ENCODE measurements at regions not wholly inside any gene's neighbourhood (a gene's known extent, or its start where the extent isn't known, plus 50 kb on each side); places are given as distances from the start of the nearest gene placed in this dataset.

DNA sequence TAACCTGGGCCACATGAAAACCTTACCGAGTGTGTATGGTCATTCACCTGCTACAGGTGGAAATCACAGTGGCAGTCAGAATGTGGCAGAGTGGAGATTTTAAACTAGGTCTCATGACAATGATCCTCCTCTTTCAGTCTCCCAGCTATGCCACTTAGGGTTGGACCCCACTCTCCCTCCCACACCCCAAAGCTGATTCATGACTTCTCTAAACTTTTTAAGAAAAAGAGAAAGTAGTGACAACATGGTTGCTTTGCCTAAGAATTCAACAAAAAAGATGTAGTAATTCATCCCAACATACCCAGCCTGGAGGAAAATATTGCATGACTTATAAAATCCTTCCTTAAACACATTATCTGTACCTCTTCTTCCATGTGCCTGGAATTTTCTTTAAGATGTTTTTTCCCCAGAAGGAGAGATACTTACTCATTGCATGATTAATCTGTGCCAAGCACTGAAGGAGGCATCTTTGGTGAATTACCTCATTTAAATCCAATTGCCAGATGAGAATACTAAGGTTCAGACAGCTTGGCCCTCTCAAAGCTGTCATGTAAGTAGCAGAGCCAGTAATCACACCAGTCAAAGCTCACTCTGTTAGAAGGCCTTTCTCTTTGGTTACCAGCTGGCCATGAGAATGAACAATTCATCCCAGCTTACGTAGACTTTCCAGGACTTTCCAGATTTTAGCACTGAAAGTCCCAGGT is 119.9 kb downstream of the COPRS start:
- no TSS peak for BruUV-seq (replicated peaks)
- Histone ChIP-seq H3K9me3 (replicated peaks; ENCODE audit: control insufficient read depth, insufficient read depth, low read length) (no peaks in the 10 kb centered on the region), H3K36me3 (ENCODE audit: control insufficient read depth in 2 of 2, extremely low read depth in 1 of 2, insufficient read depth in 2 of 2, low read length in 2 of 2) (no peaks in the 10 kb centered on the region), H3K4me3 (replicated peaks in 1 of 3; ENCODE audit: insufficient read depth in 1 of 3, low read depth in 1 of 3, low read length in 3 of 3) (no peak overlapping the region), H4K20me1 (replicated peaks; ENCODE audit: control insufficient read depth, extremely low read depth, insufficient read depth, low read length) (no peaks in the 10 kb centered on the region), H3K27ac (ENCODE audit: insufficient read depth, low read depth, low read length) (no peak overlapping the region), H3K9ac (replicated peaks; ENCODE audit: extremely low read depth, insufficient read depth, low read length) (no peak overlapping the region), H3K79me2 (ENCODE audit: control insufficient read depth, insufficient read depth, low read length) (no peaks in the 10 kb centered on the region), H3K27me3 (ENCODE audit: control insufficient read depth in 2 of 2, insufficient read depth in 2 of 2, low read length in 2 of 2) (peaks cover 4 to 5% of the 10 kb centered on the region in 2 experiments), H3K4me2 (ENCODE audit: insufficient read depth, low read length) (no peak overlapping the region), H2AFZ (ENCODE audit: low read depth, low read length) (no peak overlapping the region), H3K9me1 (replicated peaks; ENCODE audit: control insufficient read depth, extremely low read depth, insufficient read depth, low read length) (no peaks in the 10 kb centered on the region), H3K4me1 (ENCODE audit: control insufficient read depth, extremely low read depth, insufficient read depth, low read length) (no peaks in the 10 kb centered on the region)
- ChIA-PET POLR2A (no interaction called here), CTCF (interaction anchor here (0.8 kb wide), 1 partner anchor 8 kb away, joined by 3 read pairs; no protein-coding TSS in a partner anchor)
- intact Hi-C loops (cut with micrococcal nuclease): no loop called here
- TF ChIP-seq, protein P1, sequence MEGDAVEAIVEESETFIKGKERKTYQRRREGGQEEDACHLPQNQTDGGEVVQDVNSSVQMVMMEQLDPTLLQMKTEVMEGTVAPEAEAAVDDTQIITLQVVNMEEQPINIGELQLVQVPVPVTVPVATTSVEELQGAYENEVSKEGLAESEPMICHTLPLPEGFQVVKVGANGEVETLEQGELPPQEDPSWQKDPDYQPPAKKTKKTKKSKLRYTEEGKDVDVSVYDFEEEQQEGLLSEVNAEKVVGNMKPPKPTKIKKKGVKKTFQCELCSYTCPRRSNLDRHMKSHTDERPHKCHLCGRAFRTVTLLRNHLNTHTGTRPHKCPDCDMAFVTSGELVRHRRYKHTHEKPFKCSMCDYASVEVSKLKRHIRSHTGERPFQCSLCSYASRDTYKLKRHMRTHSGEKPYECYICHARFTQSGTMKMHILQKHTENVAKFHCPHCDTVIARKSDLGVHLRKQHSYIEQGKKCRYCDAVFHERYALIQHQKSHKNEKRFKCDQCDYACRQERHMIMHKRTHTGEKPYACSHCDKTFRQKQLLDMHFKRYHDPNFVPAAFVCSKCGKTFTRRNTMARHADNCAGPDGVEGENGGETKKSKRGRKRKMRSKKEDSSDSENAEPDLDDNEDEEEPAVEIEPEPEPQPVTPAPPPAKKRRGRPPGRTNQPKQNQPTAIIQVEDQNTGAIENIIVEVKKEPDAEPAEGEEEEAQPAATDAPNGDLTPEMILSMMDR (IDR thresholded peaks at IDR 0.05; ENCODE audit: extremely low read depth in 1 of 2, insufficient read depth in 1 of 2, low read depth in 1 of 2, low read length in 2 of 2): no peak
- TF ChIP-seq FOS (IDR thresholded peaks at IDR 0.05; ENCODE audit: borderline replicate concordance, insufficient read depth, low read length) (no peak), GATA2 (IDR thresholded peaks at IDR 0.05; ENCODE audit: insufficient read depth, insufficient read length, low read depth, low read length) (no peak), EZH2 (IDR thresholded peaks at IDR 0.05; ENCODE audit: borderline replicate concordance, low read depth, low read length, severe bottlenecking) (no peak), MYC (IDR thresholded peaks at IDR 0.05; ENCODE audit: low read depth, low read length) (no peak), POLR2A (IDR thresholded peaks at IDR 0.05; ENCODE audit: low read depth, low read length) (no peak), POLR2AphosphoS5 (IDR thresholded peaks at IDR 0.05; ENCODE audit: insufficient read depth, low read depth, low read length) (no peak), JUN (IDR thresholded peaks at IDR 0.05; ENCODE audit: borderline replicate concordance, insufficient read depth, insufficient read length, low read depth) (no peak)
- TF ChIP-seq, protein P2, sequence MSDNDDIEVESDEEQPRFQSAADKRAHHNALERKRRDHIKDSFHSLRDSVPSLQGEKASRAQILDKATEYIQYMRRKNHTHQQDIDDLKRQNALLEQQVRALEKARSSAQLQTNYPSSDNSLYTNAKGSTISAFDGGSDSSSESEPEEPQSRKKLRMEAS (IDR thresholded peaks at IDR 0.05; ENCODE audit: insufficient read depth, insufficient read length): no peak
- FAIRE-seq (peak; percentile 8), DNase-seq (ENCODE audit: low read depth, low spot score) (no peak)
- dilution Hi-C loops (cut with MboI; ENCODE audit: extremely low pct_ligation_motif_present, low sequenced_read_pairs): no loop called here
